Fibroblast of mammary gland (primary cell): ENCODE measurements at regions not wholly inside any gene's neighbourhood (a gene's known extent, or its start where the extent isn't known, plus 50 kb on each side); places are given as distances from the start of the nearest gene placed in this dataset.

Experiments used
- DNase-seq: peaks from one replicate; pipeline ENCODE4 v3.0.0-alpha.2; 2010; ENCODE audit warnings: low read depth
- H3K4me3 ChIP-seq: 2 replicates; pipeline ENCODE4 v1.5.1; 2011; ENCODE audit warnings: low read depth, mild to moderate bottlenecking, low read length, moderate library complexity; ENCODE audit not compliant: control insufficient read depth
- TF ChIP-seq, protein P1 (sequence below): conservative IDR thresholded peaks from 2 replicates; pipeline ENCODE4 v1.5.1; 2011; ENCODE audit warnings: low read depth, low read length, inconsistent platforms; ENCODE audit not compliant: control insufficient read depth, insufficient read depth

DNA sequence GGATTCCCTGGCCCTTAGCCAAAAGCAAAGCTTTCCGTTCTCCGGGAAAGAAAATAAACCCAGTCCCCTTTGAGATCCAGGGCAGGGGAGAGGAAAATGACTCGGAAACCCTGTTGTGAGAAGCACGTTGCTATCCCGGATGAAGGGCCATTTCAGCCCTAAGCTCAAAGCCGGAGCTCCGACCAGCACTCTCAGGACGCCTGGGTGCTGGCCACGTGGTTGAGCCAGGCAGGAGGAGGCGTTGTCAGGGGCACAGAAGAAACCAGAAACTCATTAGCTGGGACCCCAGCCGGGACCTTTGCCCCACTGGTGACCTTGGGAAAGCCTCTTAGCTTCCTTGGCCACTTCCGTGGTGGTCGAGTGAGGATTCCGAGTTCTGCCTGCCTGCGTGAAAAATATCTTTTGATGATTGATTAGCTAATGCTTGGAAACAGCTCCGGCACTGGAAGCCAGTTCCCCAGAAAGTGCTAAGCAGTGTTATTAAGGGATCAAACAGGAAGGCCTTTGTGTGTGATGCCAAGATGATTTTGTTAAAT is 57.6 kb upstream of the FZD10 start:
- DNase-seq: no peak
- H3K4me3 ChIP-seq: no peak overlapping the region
- TF ChIP-seq, protein P1, sequence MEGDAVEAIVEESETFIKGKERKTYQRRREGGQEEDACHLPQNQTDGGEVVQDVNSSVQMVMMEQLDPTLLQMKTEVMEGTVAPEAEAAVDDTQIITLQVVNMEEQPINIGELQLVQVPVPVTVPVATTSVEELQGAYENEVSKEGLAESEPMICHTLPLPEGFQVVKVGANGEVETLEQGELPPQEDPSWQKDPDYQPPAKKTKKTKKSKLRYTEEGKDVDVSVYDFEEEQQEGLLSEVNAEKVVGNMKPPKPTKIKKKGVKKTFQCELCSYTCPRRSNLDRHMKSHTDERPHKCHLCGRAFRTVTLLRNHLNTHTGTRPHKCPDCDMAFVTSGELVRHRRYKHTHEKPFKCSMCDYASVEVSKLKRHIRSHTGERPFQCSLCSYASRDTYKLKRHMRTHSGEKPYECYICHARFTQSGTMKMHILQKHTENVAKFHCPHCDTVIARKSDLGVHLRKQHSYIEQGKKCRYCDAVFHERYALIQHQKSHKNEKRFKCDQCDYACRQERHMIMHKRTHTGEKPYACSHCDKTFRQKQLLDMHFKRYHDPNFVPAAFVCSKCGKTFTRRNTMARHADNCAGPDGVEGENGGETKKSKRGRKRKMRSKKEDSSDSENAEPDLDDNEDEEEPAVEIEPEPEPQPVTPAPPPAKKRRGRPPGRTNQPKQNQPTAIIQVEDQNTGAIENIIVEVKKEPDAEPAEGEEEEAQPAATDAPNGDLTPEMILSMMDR: no peak

DNA sequence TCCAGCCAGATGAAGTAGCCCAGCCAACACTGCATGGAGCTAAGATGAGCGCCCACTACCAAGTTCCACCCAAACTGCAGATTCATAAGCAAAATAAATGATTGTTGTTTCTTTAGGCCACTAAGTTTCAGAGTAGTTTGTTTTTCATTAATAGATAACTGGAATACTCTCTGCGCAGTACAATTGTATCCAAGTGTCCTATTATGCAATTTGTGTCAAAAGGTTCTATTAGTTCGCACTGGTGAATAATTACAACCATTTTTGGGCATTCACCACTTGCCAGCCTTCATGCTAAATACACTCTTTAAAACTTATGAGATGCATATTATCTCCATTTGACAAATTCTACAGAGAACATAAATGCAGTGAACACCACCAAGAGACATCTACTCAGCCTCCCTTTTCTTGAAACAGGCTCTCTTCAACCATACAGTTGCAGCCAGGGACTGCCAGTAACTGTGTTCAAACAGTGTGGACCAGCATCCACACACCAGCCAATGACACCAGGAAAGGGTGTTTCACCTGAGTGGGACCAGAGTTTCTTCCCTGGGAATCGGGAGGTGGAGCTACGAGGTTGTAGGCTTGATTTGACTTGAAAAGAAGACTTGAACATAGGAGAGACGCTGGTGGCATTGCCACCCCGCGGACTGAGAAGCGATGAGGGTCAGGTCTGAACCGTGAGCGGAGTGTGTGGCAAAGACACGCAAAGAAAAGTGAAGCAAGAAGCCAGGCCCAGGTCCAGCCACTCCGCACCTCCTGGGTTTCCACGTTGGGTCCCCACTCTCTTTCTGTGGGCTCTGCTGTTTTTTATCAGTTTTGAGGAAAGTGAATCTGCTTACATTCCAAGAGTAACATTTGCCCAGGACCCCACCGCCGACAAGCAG is 53.0 kb upstream of the FZD10 start:
- H3K4me3 ChIP-seq: no peak overlapping the region
- DNase-seq: no peak
- TF ChIP-seq, protein P1: no peak

DNA sequence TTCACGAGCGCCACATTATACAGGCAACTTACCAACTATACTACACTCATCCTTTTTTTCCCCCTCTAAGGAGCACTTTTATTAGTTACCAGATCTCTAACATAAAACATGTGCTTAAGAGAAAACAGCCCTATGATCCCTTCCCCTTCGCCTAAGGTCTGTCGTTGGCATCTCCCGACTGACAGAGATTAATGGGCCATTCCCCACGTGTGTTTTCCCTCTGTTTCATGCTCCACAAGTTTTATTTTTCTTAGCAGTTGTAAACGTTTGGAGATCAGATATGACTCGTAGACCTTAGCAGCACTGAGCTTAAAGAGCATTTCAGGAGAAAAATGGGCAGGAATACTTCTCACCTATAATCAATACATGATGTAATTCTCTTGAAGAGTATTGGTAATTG is 51.4 kb upstream of the FZD10 start:
- TF ChIP-seq, protein P1: no peak
- no peak overlapping the region for H3K4me3 ChIP-seq
- DNase-seq: no peak

DNA sequence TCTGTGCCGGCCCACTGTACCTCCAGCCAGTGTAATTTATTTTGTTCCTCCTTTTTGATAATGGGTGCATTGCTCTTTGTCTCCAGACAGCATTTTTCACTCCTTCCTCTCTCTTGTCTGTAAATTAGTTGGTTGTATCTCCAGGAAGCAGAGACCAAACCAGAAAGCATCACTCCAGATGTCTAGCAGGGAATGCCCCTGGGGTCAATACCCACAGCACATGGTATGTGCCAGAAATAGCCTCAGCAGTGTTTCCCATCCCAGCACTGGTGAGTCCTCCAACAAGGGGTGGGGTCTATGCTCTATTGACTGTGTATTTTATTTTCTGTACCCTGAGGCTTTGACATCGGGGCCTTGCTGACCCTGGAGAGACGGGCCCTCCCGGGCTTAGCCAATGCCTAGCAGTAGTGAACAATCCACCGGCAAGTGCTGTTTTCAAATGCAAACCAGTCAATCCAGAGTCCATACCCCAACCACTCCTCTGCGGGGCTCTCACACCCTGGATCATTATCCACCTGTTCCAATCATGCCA is 50.2 kb upstream of the FZD10 start:
- no peak for DNase-seq
- TF ChIP-seq, protein P1: no peak
- H3K4me3 ChIP-seq: no peak overlapping the region
